ENCODE measurements at regions not wholly inside any gene's neighbourhood (a gene's known extent, or its start where the extent isn't known, plus 50 kb on each side); places are given as distances from the start of the nearest gene placed in this dataset.
A peak's percentile ranks its signal among the peaks of the same experiment; 100 is the strongest.

DNA sequence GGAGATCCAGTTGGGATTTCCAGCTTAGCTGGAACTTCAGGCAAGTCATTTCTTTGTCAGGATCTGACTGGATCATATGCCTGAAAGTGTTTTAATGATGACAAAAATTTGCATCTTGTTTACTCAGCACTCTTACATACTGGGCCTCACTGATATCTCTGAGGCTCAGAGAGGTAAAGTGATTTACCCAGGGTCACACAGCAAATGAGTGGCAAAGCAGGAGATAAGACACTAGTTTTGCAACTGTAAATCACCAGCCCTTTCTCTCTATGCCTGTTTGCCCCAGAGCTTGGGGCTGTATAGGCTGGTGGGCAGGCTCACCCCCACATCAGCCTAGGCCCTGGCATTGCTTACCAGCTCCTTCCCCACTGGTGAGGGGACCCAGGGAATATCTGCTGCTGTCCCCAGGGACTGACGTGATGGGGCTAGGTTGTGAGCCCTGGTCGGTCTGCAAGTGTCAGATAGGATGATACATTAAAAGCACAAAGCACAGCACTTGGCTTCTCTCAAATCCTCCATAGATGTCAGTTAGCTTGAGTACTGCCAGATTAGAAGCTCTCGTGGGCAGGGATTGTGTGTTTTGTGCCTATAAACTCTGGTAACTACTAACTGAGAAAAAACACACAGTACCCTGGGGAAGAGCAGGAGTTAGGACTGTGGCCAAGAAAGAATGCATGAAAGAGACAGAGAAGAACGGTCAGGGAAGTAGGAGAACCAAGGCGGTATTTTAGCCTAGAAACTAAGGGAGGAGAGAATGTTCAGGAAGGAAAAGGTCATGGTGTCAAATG, 165.4 kb downstream of the COPRS start:
- CTCF ChIA-PET (ENCODE audit: partially characterized antibody), result interaction anchor here (0.6 to 1.2 kb wide), 4 partner anchors 139 to 432 kb away, joined by 3 read pairs; no protein-coding TSS in a partner anchor

More for the DNA sequence above, 165.4 kb downstream of the COPRS start:
- no peak overlapping the region for H2BK5ac ChIP-seq (ENCODE audit: low read depth, low read length)
- no peak overlapping the region for H2BK120ac ChIP-seq (replicated peaks; ENCODE audit: low read depth, low read length)
- no peak overlapping the region for H2BK20ac ChIP-seq (ENCODE audit: low read length)
- no peak overlapping the region for H3K4me3 ChIP-seq (ENCODE audit: extremely low read depth in 1 of 4, insufficient read depth in 2 of 4, low read depth in 3 of 4, low read length in 4 of 4)
- no peak overlapping the region for H4K91ac ChIP-seq (replicated peaks; ENCODE audit: insufficient read length, low read length)
- no peak overlapping the region for H3K9ac ChIP-seq (replicated peaks in 1 of 4; ENCODE audit: extremely low read depth in 1 of 4, low read depth in 3 of 4, low read length in 3 of 4)
- H3K79me1 ChIP-seq (ENCODE audit: low read depth, low read length), result no peaks in the 10 kb centered on the region
- H3K56ac ChIP-seq (replicated peaks; ENCODE audit: insufficient read length, low read depth, low read length), result no peak overlapping the region
- FAIRE-seq (no peak), DNase-seq (ENCODE audit: low read depth in 1 of 2, low spot score in 2 of 2) (peak in 1 of 2 experiments; percentile 11)
- H3K18ac ChIP-seq (ENCODE audit: extremely low read depth, low read length), result no peak overlapping the region
- no peak overlapping the region for H3K23ac ChIP-seq (ENCODE audit: insufficient read length)
- no peaks in the 10 kb centered on the region for H3K36me3 ChIP-seq (ENCODE audit: control insufficient read depth in 2 of 4, insufficient read depth in 4 of 4, low read length in 3 of 4)
- WGBS, 2 experiments (ENCODE audit: extremely low coverage in 1 of 2, insufficient coverage in 1 of 2, insufficient read length in 1 of 2, insufficient replicate concordance in 2 of 2, low coverage in 1 of 2, low lambda C conversion rate in 2 of 2, missing lambda C conversion rate in 1 of 2), result 90% methylated on average over 5 of the region's 5 CpGs; no CpG with 5 or more reads in 1 of the 2 experiments
- no peak overlapping the region for H3K4ac ChIP-seq (replicated peaks; ENCODE audit: insufficient read length, low read depth, low read length)
- no peaks in the 10 kb centered on the region for H4K20me1 ChIP-seq (replicated peaks in 1 of 2; ENCODE audit: control insufficient read depth in 1 of 2, insufficient read depth in 2 of 2, low read length in 2 of 2)
- no peaks in the 10 kb centered on the region; a peak in 1 of 7 replicates for H3K4me1 ChIP-seq (replicated peaks in 1 of 4; ENCODE audit: control insufficient read depth in 3 of 4, insufficient read depth in 4 of 4, low read length in 3 of 4)
- H3K27ac ChIP-seq (ENCODE audit: low read depth, low read length), result no peak overlapping the region
- H2AK5ac ChIP-seq (ENCODE audit: low read depth, low read length), result no peak overlapping the region
- H3K9me3 ChIP-seq (ENCODE audit: insufficient read depth in 2 of 2, low read depth in 1 of 2, low read length in 1 of 2), result 0 out of 4 replicates have a peak, but pooled peaks cover 0 to 2% of the 10 kb centered on the region in 2 experiments
- H2AFZ ChIP-seq (ENCODE audit: low read length), result no peak overlapping the region
- no peak overlapping the region for H2BK12ac ChIP-seq (ENCODE audit: low read depth, low read length)
- no peak overlapping the region for H2BK15ac ChIP-seq (ENCODE audit: low read length)
- POLR2A ChIA-PET (ENCODE audit: partially characterized antibody), result interaction anchor here (0.8 to 1.2 kb wide), 2 partner anchors 47 to 144 kb away, joined by 3 to 4 read pairs; no protein-coding TSS in a partner anchor
- no peak overlapping the region for H3K4me2 ChIP-seq (ENCODE audit: insufficient read depth in 1 of 2, low read depth in 2 of 2, low read length in 2 of 2)
- no peaks in the 10 kb centered on the region for H3K27me3 ChIP-seq (replicated peaks in 1 of 4; ENCODE audit: control insufficient read depth in 3 of 4, extremely low read depth in 1 of 4, insufficient read depth in 3 of 4, low read length in 3 of 4)
- H4K5ac ChIP-seq (ENCODE audit: insufficient read length, low read depth, low read length), result no peak overlapping the region
- no peaks in the 10 kb centered on the region for H3K79me2 ChIP-seq (ENCODE audit: control insufficient read depth in 1 of 2, insufficient read depth in 2 of 2, low read length in 2 of 2)
- H3K14ac ChIP-seq (ENCODE audit: insufficient read length), result no peak overlapping the region
- H3K23me2 ChIP-seq (ENCODE audit: low read depth, low read length), result no peaks in the 10 kb centered on the region
- H4K8ac ChIP-seq (ENCODE audit: extremely low read depth, insufficient read depth, low read length), result no peak overlapping the region
- TF ChIP-seq TEAD4 (IDR thresholded peaks at IDR 0.05; ENCODE audit: low read depth, low read length) (no peak), KDM1A (IDR thresholded peaks at IDR 0.05; ENCODE audit: borderline replicate concordance, low read length) (peak; percentile 45; the same call in 1 of the 2 replicates), ZNF274 (IDR thresholded peaks at IDR 0.05; ENCODE audit: borderline replicate concordance, extremely low read depth, low read length) (no peak), CBX8 (IDR thresholded peaks at IDR 0.05; ENCODE audit: borderline replicate concordance, low read depth, low read length) (no peak)
- TF ChIP-seq, protein P1, sequence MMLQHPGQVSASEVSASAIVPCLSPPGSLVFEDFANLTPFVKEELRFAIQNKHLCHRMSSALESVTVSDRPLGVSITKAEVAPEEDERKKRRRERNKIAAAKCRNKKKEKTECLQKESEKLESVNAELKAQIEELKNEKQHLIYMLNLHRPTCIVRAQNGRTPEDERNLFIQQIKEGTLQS (IDR thresholded peaks at IDR 0.05; ENCODE audit: insufficient read depth, low read depth, low read length), result no peak

All from H1 (cell line).